Fibroblast of lung (primary cell): ENCODE measurements at regions not wholly inside any gene's neighbourhood (a gene's known extent, or its start where the extent isn't known, plus 50 kb on each side); places are given as distances from the start of the nearest gene placed in this dataset.

ENCODE experiments used
- DNase-seq, 2 donors: peaks; one replicate each; pipeline versions ENCODE4 v3.0.0 to v3.0.0-alpha.2; 2010; ENCODE audit warnings: low read depth in 2 of 2
- H2AFZ ChIP-seq: 2 replicates; pipeline ENCODE4 v1.5.1; 2012; ENCODE audit warnings: low read length, control low read depth, inconsistent platforms
- H3K27ac ChIP-seq: 2 replicates; pipeline ENCODE4 v1.5.1; 2011; ENCODE audit warnings: low read length, control low read depth; ENCODE audit not compliant: insufficient read depth
- H3K27me3 ChIP-seq: 2 replicates; pipeline ENCODE4 v1.5.1; 2011; ENCODE audit warnings: mild to moderate bottlenecking, low read length; ENCODE audit not compliant: control insufficient read depth, insufficient read depth
- H3K36me3 ChIP-seq: 2 replicates; pipeline ENCODE4 v1.5.1; 2011; ENCODE audit warnings: low read length; ENCODE audit not compliant: control insufficient read depth, insufficient read depth
- H3K4me1 ChIP-seq: 2 replicates; pipeline ENCODE4 v1.5.1; 2011; ENCODE audit warnings: low read length; ENCODE audit not compliant: control insufficient read depth, insufficient read depth; ENCODE audit errors: extremely low read depth
- H3K4me2 ChIP-seq: 2 replicates; pipeline ENCODE4 v1.5.1; 2011; ENCODE audit warnings: low read length, control low read depth; ENCODE audit not compliant: insufficient read depth; ENCODE audit errors: extremely low read depth
- H3K4me3 ChIP-seq, 4 experiments: fragments of 200-600 bp in 1 of 4; sonication (generic) in 1 of 4; replicated peaks in 1 of 4; 2 replicates each; pipeline ENCODE4 v1.5.1; 2011 to 2016; ENCODE audit warnings: low read length in 4 of 4, low read depth in 3 of 4, mild to moderate bottlenecking in 3 of 4, control low read depth in 2 of 4, inconsistent platforms in 1 of 4, mixed read lengths in 1 of 4; ENCODE audit not compliant: insufficient read depth in 1 of 4; ENCODE audit errors: control extremely low read depth in 1 of 4
- H3K79me2 ChIP-seq: 2 replicates; pipeline ENCODE4 v1.5.1; 2012; ENCODE audit warnings: mild to moderate bottlenecking, low read length, inconsistent platforms; ENCODE audit not compliant: control insufficient read depth, insufficient read depth
- H3K9ac ChIP-seq: 2 replicates; pipeline ENCODE4 v1.5.1; 2011; ENCODE audit warnings: mild to moderate bottlenecking, low read length, control low read depth; ENCODE audit not compliant: insufficient read depth
- H3K9me3 ChIP-seq: 2 replicates; pipeline ENCODE4 v1.5.1; 2012; ENCODE audit warnings: low read depth, low read length; ENCODE audit not compliant: control insufficient read depth, insufficient read depth
- H4K20me1 ChIP-seq: 2 replicates; pipeline ENCODE4 v1.5.1; 2011; ENCODE audit warnings: low read length; ENCODE audit not compliant: control insufficient read depth, insufficient read depth; ENCODE audit errors: extremely low read depth
- CTCF ChIP-seq, 2 donors: IDR thresholded peaks in 1 of 2; conservative IDR thresholded peaks in 1 of 2; 1 replicate in 1 of 2; 2 replicates in 1 of 2; pipeline ENCODE4 v1.5.1; 2011 to 2012; ENCODE audit warnings: low read length in 2 of 2, control low read depth in 1 of 2, inconsistent platforms in 1 of 2, low read depth in 1 of 2, mild to moderate bottlenecking in 1 of 2
- EZH2 ChIP-seq: IDR thresholded peaks from 2 replicates; pipeline ENCODE4 v1.5.1; 2012; ENCODE audit warnings: low read length, control low read depth, mild to moderate bottlenecking; ENCODE audit errors: missing control alignments

GRCh38 chr7:9785211-9785610 lies 1188.5 kb upstream of the PHF14 start:
- Histone ChIP-seq H3K9ac (no peak overlapping the region), H3K79me2 (no peaks in the 10 kb centered on the region), H4K20me1 (no peaks in the 10 kb centered on the region), H3K27ac (no peak overlapping the region), H3K9me3 (no peaks in the 10 kb centered on the region), H3K27me3 (no peaks in the 10 kb centered on the region), H3K4me2 (no peak overlapping the region), H2AFZ (no peak overlapping the region), H3K4me1 (no peaks in the 10 kb centered on the region), H3K36me3 (no peaks in the 10 kb centered on the region), H3K4me3 (no peak overlapping the region)
- no peak for DNase-seq
- TF ChIP-seq EZH2 (no peak), CTCF (conservative IDR thresholded peaks at IDR 0.05 in 1 of 2, IDR thresholded peaks at IDR 0.05 in 1 of 2; ENCODE audit: low read depth in 1 of 2, low read length in 2 of 2) (no peak)

- Histone ChIP-seq H3K27ac (no peak overlapping the region), H3K4me2 (no peak overlapping the region), H3K27me3 (no peaks in the 10 kb centered on the region), H3K4me1 (no peaks in the 10 kb centered on the region), H4K20me1 (no peaks in the 10 kb centered on the region), H3K9ac (no peak overlapping the region), H3K9me3 (no peaks in the 10 kb centered on the region), H3K79me2 (no peaks in the 10 kb centered on the region), H3K36me3 (no peaks in the 10 kb centered on the region), H2AFZ (no peak overlapping the region), H3K4me3 (no peak overlapping the region)
- no peak for DNase-seq
- no peak for TF ChIP-seq EZH2
- no peak for TF ChIP-seq CTCF (conservative IDR thresholded peaks at IDR 0.05 in 1 of 2, IDR thresholded peaks at IDR 0.05 in 1 of 2; ENCODE audit: low read depth in 1 of 2, low read length in 2 of 2)
Measured at GRCh38 chr7:9796241-9796640, 1177.4 kb upstream of the PHF14 start.

GRCh38 chr7:9822458-9823290 lies 1151.0 kb upstream of the PHF14 start:
- H3K4me2 ChIP-seq = no peak overlapping the region
- no peak overlapping the region for H3K9ac ChIP-seq
- no peaks in the 10 kb centered on the region for H3K4me1 ChIP-seq
- no peaks in the 10 kb centered on the region for H3K36me3 ChIP-seq
- H3K4me3 ChIP-seq = no peak overlapping the region
- no peak overlapping the region for H2AFZ ChIP-seq
- H3K9me3 ChIP-seq = no peaks in the 10 kb centered on the region
- no peaks in the 10 kb centered on the region for H3K27me3 ChIP-seq
- no peak for TF ChIP-seq CTCF (conservative IDR thresholded peaks at IDR 0.05 in 1 of 2, IDR thresholded peaks at IDR 0.05 in 1 of 2; ENCODE audit: low read depth in 1 of 2, low read length in 2 of 2)
- TF ChIP-seq EZH2 = no peak
- no peak for DNase-seq
- no peaks in the 10 kb centered on the region for H3K79me2 ChIP-seq
- no peaks in the 10 kb centered on the region for H4K20me1 ChIP-seq
- H3K27ac ChIP-seq = no peak overlapping the region
